NB4 (cell line): ENCODE measurements at regions not wholly inside any gene's neighbourhood (a gene's known extent, or its start where the extent isn't known, plus 50 kb on each side); places are given as distances from the start of the nearest gene placed in this dataset.

Experiments
- POLR2A ChIP-seq: IDR thresholded peaks from 2 replicates; pipeline ENCODE4 v1.6.1; 2011; ENCODE audit warnings: mild to moderate bottlenecking; ENCODE audit not compliant: insufficient read length; ENCODE audit errors: extremely low read depth
- TF ChIP-seq, protein P1 (sequence below): IDR thresholded peaks from one replicate; pipeline ENCODE4 v1.5.1; 2012; ENCODE audit warnings: low read depth, low read length

- TF ChIP-seq POLR2A: no peak
- TF ChIP-seq, protein P1, sequence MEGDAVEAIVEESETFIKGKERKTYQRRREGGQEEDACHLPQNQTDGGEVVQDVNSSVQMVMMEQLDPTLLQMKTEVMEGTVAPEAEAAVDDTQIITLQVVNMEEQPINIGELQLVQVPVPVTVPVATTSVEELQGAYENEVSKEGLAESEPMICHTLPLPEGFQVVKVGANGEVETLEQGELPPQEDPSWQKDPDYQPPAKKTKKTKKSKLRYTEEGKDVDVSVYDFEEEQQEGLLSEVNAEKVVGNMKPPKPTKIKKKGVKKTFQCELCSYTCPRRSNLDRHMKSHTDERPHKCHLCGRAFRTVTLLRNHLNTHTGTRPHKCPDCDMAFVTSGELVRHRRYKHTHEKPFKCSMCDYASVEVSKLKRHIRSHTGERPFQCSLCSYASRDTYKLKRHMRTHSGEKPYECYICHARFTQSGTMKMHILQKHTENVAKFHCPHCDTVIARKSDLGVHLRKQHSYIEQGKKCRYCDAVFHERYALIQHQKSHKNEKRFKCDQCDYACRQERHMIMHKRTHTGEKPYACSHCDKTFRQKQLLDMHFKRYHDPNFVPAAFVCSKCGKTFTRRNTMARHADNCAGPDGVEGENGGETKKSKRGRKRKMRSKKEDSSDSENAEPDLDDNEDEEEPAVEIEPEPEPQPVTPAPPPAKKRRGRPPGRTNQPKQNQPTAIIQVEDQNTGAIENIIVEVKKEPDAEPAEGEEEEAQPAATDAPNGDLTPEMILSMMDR: no peak
Measured at GRCh38 chr16:85466304-85466700, 146.8 kb upstream of the GSE1 start.
